Endothelial cell of umbilical vein (primary cell): ENCODE measurements at regions not wholly inside any gene's neighbourhood (a gene's known extent, or its start where the extent isn't known, plus 50 kb on each side); places are given as distances from the start of the nearest gene placed in this dataset.

Experiments
- BruUV-seq: library from RNA; stranded (reverse); fragments of 400-500 nt; replicated peaks from 2 replicates; lab custom pipeline; 2021; lab: Mats Ljungman, UMichigan
- CTCF ChIA-PET: fragments of 300-600, 350-600 bp; sonication (Branson Sonifier 250); formaldehyde crosslinking; loops from one replicate; lab custom pipeline; 2021; ENCODE audit warnings: antibody characterized with exemption, inconsistent platforms; lab: Charles Lee
- POLR2A ChIA-PET: fragments of 300-600, 350-600 bp; sonication (Branson Sonifier 250); formaldehyde crosslinking; loops from one replicate; lab custom pipeline; 2021; ENCODE audit warnings: antibody characterized with exemption, inconsistent platforms; lab: Charles Lee
- DNase-seq: peaks from one replicate; pipeline ENCODE4 v3.0.0-alpha.2; 2011; ENCODE audit warnings: low read depth, low spot score
- FAIRE-seq: peaks from 2 replicates; lab custom pipeline; 2011; peaks lifted over from hg19 to GRCh38; lab: Jason Lieb, UNC
- H2AFZ ChIP-seq: 2 replicates; pipeline ENCODE4 v1.6.0; 2012; ENCODE audit warnings: low read depth, low read length, control low read depth, inconsistent platforms
- H3K27ac ChIP-seq: 2 replicates; pipeline ENCODE4 v1.5.1; 2011; ENCODE audit warnings: low read depth, mild to moderate bottlenecking, control low read depth, low read length, moderate library complexity; ENCODE audit not compliant: insufficient read depth
- H3K27me3 ChIP-seq, 2 experiments: 2 replicates each; pipeline versions ENCODE4 v1.6.0 to v1.6.1; 2011; ENCODE audit warnings: low read length in 2 of 2, mixed read lengths in 1 of 2; ENCODE audit not compliant: control insufficient read depth in 2 of 2, insufficient read depth in 2 of 2
- H3K36me3 ChIP-seq, 2 experiments: 2 replicates in 1 of 2; 3 replicates in 1 of 2; pipeline ENCODE4 v1.5.1; 2011; ENCODE audit warnings: low read length in 2 of 2, mild to moderate bottlenecking in 1 of 2, moderate library complexity in 1 of 2; ENCODE audit not compliant: control insufficient read depth in 2 of 2, insufficient read depth in 2 of 2; ENCODE audit errors: extremely low read depth in 1 of 2
- H3K4me1 ChIP-seq: 3 replicates; pipeline ENCODE4 v1.5.1; 2011; ENCODE audit warnings: mild to moderate bottlenecking, low read length; ENCODE audit not compliant: control insufficient read depth, insufficient read depth; ENCODE audit errors: extremely low read depth
- H3K4me2 ChIP-seq: 2 replicates; pipeline ENCODE4 v1.6.1; 2011; ENCODE audit warnings: low read length, control low read depth, mixed read lengths; ENCODE audit not compliant: insufficient read depth
- H3K4me3 ChIP-seq, 3 experiments: fragments of 200-600 bp in 1 of 3; sonication (generic), shearing (Covaris generic) in 1 of 3; replicated peaks in 1 of 3; 2 replicates each; pipeline ENCODE4 v1.5.1; 2011 to 2016; ENCODE audit warnings: control low read depth in 3 of 3, low read length in 3 of 3, mild to moderate bottlenecking in 2 of 3, inconsistent platforms in 1 of 3, low read depth in 1 of 3, moderate library complexity in 1 of 3; ENCODE audit not compliant: insufficient read depth in 1 of 3
- H3K79me2 ChIP-seq: 2 replicates; pipeline ENCODE4 v1.6.0; 2012; ENCODE audit warnings: low read length, inconsistent platforms; ENCODE audit not compliant: control insufficient read depth, insufficient read depth
- H3K9ac ChIP-seq: replicated peaks from 2 replicates; pipeline ENCODE3; 2011; ENCODE audit warnings: low read length, control low read depth; ENCODE audit not compliant: insufficient read depth; ENCODE audit errors: extremely low read depth
- H3K9me1 ChIP-seq: replicated peaks from 3 replicates; pipeline ENCODE4 v1.6.0; 2011; ENCODE audit warnings: mild to moderate bottlenecking, low read length; ENCODE audit not compliant: control insufficient read depth, insufficient read depth; ENCODE audit errors: extremely low read depth
- H3K9me3 ChIP-seq: replicated peaks from 2 replicates; pipeline ENCODE4 v1.5.1; 2012; ENCODE audit warnings: low read length, inconsistent platforms; ENCODE audit not compliant: control insufficient read depth, insufficient read depth
- H4K20me1 ChIP-seq: replicated peaks from 2 replicates; pipeline ENCODE3; 2011; ENCODE audit warnings: mild to moderate bottlenecking, low read length; ENCODE audit not compliant: control insufficient read depth, insufficient read depth; ENCODE audit errors: extremely low read depth
- CTCF ChIP-seq, 2 donors: IDR thresholded peaks; 1 replicate in 1 of 2; 2 replicates in 1 of 2; pipeline ENCODE4 v1.5.1; 2011; ENCODE audit warnings: low read length in 2 of 2, mild to moderate bottlenecking in 2 of 2, moderate library complexity in 2 of 2, control low read depth in 1 of 2, inconsistent platforms in 1 of 2, low read depth in 1 of 2; ENCODE audit not compliant: insufficient read depth in 1 of 2; ENCODE audit errors: extremely low read depth in 1 of 2
- EZH2 ChIP-seq: IDR thresholded peaks from 2 replicates; pipeline ENCODE4 v1.6.1; 2012; ENCODE audit warnings: borderline replicate concordance, low read depth, mild to moderate bottlenecking, moderate library complexity, low read length, inconsistent platforms; ENCODE audit not compliant: severe bottlenecking
- MAX ChIP-seq: IDR thresholded peaks from 2 replicates; pipeline ENCODE4 v1.6.1; 2011; ENCODE audit not compliant: insufficient read depth, insufficient read length
- POLR2A ChIP-seq: IDR thresholded peaks from 2 replicates; pipeline ENCODE4 v1.6.1; 2012; ENCODE audit warnings: low read depth, mild to moderate bottlenecking, control low read depth, low read length
- POLR2AphosphoS5 ChIP-seq: IDR thresholded peaks from 2 replicates; pipeline ENCODE4 v1.6.1; 2012; ENCODE audit warnings: low read depth, mild to moderate bottlenecking, control low read depth, low read length, moderate library complexity; ENCODE audit not compliant: insufficient read depth
- dilution Hi-C: fragments of 300-500 bp; cut with MboI; formaldehyde crosslinking; loops from one replicate; pipeline ENCODE4 v1.15.0; 2019; ENCODE audit warnings: low sequenced_read_pairs; ENCODE audit not compliant: extremely low pct_ligation_motif_present
- intact Hi-C: fragments of 100-400 bp; cut with micrococcal nuclease; formaldehyde crosslinking; loops from one replicate; pipeline ENCODE4 v1.10.0; 2022

- no peak for DNase-seq
- no peaks in the 10 kb centered on the region for H3K9me1 ChIP-seq
- FAIRE-seq, result no peak
- H3K9ac ChIP-seq, result no peak overlapping the region
- peaks cover 4 to 6% of the 10 kb centered on the region in 2 experiments for H3K36me3 ChIP-seq
- dilution Hi-C loops (no loop called here), intact Hi-C loops (loop anchor here (10.0 kb wide), 2 partner anchors 261 to 551 kb away; no protein-coding TSS in a partner anchor)
- CTCF ChIA-PET, result interaction anchor here (1.0 to 2.4 kb wide), 7 partner anchors 14 to 1120 kb away, joined by 3 to 15 read pairs (median 5); no protein-coding TSS in a partner anchor
- H2AFZ ChIP-seq, result no peak overlapping the region
- no peaks in the 10 kb centered on the region for H3K9me3 ChIP-seq
- POLR2A ChIA-PET, result no interaction called here
- H4K20me1 ChIP-seq, result peaks cover 5% of the 10 kb centered on the region
- peaks cover 7% of the 10 kb centered on the region for H3K4me1 ChIP-seq
- H3K4me2 ChIP-seq, result no peak overlapping the region
- no peak for TF ChIP-seq MAX
- no peak for TF ChIP-seq POLR2AphosphoS5
- TF ChIP-seq POLR2A, result no peak
- no peak for TF ChIP-seq CTCF (IDR thresholded peaks at IDR 0.05; ENCODE audit: extremely low read depth in 1 of 2, insufficient read depth in 1 of 2, low read depth in 1 of 2, low read length in 2 of 2)
- TF ChIP-seq EZH2, result no peak
- H3K79me2 ChIP-seq, result no peaks in the 10 kb centered on the region
- H3K27ac ChIP-seq, result no peak overlapping the region
- H3K27me3 ChIP-seq, result no peaks in the 10 kb centered on the region
- no peak overlapping the region for H3K4me3 ChIP-seq
- no TSS peak for BruUV-seq
Measured at GRCh38 chr6:144583614-144583954, 298.4 kb downstream of the UTRN start.
